Kidney epithelial cell (primary cell): ENCODE measurements at regions not wholly inside any gene's neighbourhood (a gene's known extent, or its start where the extent isn't known, plus 50 kb on each side); places are given as distances from the start of the nearest gene placed in this dataset.
"Not testable (repeated sequence)": the region's sequence is repeated elsewhere in the genome, so short reads cannot be mapped to it uniquely, and the experiment has no call there.

Experiments
- DNase-seq: peaks from one replicate; pipeline ENCODE4 v3.0.0-alpha.2; 2010; ENCODE audit warnings: low read depth
- H3K27me3 ChIP-seq: 2 replicates; pipeline ENCODE4 v1.6.0; 2011; ENCODE audit warnings: low read length; ENCODE audit not compliant: control insufficient read depth, insufficient read depth
- H3K36me3 ChIP-seq: 2 replicates; pipeline ENCODE4 v1.5.1; 2011; ENCODE audit warnings: low read length; ENCODE audit not compliant: control insufficient read depth, insufficient read depth
- H3K4me3 ChIP-seq: 2 replicates; pipeline ENCODE4 v1.5.1; 2011; ENCODE audit warnings: low read depth, mild to moderate bottlenecking, control low read depth, low read length
- CTCF ChIP-seq: IDR thresholded peaks from 2 replicates; pipeline ENCODE4 v1.5.1; 2011; ENCODE audit warnings: mild to moderate bottlenecking, moderate library complexity, low read length, control low read depth, inconsistent platforms; ENCODE audit not compliant: insufficient read depth, poor library complexity, severe bottlenecking

- no peaks in the 10 kb centered on the region for H3K27me3 ChIP-seq
- DNase-seq, result no peak
- TF ChIP-seq CTCF, result no peak
- H3K4me3 ChIP-seq, result no peak overlapping the region
- H3K36me3 ChIP-seq, result no peaks in the 10 kb centered on the region
These were observed 548.1 kb upstream of the GYPC start for GRCh38 chr2:126107883-126108282.

- H3K27me3 ChIP-seq, result no peaks in the 10 kb centered on the region
- no peak for TF ChIP-seq CTCF
- no peak overlapping the region for H3K4me3 ChIP-seq
- no peak for DNase-seq
- no peaks in the 10 kb centered on the region for H3K36me3 ChIP-seq
These were observed 540.0 kb upstream of the GYPC start for GRCh38 chr2:126115975-126116374.

- no peak for TF ChIP-seq CTCF
- Histone ChIP-seq H3K4me3 (no peak overlapping the region), H3K36me3 (no peaks in the 10 kb centered on the region), H3K27me3 (no peaks in the 10 kb centered on the region)
- no peak for DNase-seq
These were observed 538.1 kb upstream of the GYPC start for GRCh38 chr2:126117886-126118285.

GRCh38 chr2:126145752-126146151, 510.2 kb upstream of the GYPC start:
- Histone ChIP-seq H3K36me3 (no peaks in the 10 kb centered on the region), H3K4me3 (no peak overlapping the region), H3K27me3 (no peaks in the 10 kb centered on the region)
- DNase-seq, result no peak
- TF ChIP-seq CTCF, result no peak

GRCh38 chr2:126154256-126154785, 501.6 kb upstream of the GYPC start:
- no peak overlapping the region for H3K4me3 ChIP-seq
- H3K36me3 ChIP-seq, result no peaks in the 10 kb centered on the region
- no peak for DNase-seq
- H3K27me3 ChIP-seq, result no peaks in the 10 kb centered on the region
- TF ChIP-seq CTCF, result no peak

GRCh38 chr2:126160950-126161349, 495.0 kb upstream of the GYPC start:
- not testable (repeated sequence) for H3K36me3 ChIP-seq, DNase-seq, H3K27me3 ChIP-seq, H3K4me3 ChIP-seq
